Pancreas (tissue), 10 donors: ENCODE measurements at regions not wholly inside any gene's neighbourhood (a gene's known extent, or its start where the extent isn't known, plus 50 kb on each side); places are given as distances from the start of the nearest gene placed in this dataset.
"Not testable (repeated sequence)": the region's sequence is repeated elsewhere in the genome, so short reads cannot be mapped to it uniquely, and the experiment has no call there.

Experiments
- ATAC-seq, 4 donors: fragments of 200-7000 bp; cut with Tn5 transposase; one replicate each; pipeline versions ENCODE4 v1.8.0 to v1.9.1; 2020; ENCODE audit warnings: mild to moderate bottlenecking in 4 of 4, moderate library complexity in 4 of 4
- DNase-seq, 6 donors: peaks; one replicate each; pipeline ENCODE4 v3.0.0-alpha.2; 2020
- FAIRE-seq: peaks from 2 replicates; lab custom pipeline; 2012; peaks lifted over from hg19 to GRCh38; lab: Jason Lieb, UNC
- H3K27ac ChIP-seq, 4 donors: fragments of 200-600 bp; sonication (generic); 1 replicate in 3 of 4; 2 replicates in 1 of 4; pipeline versions ENCODE4 v1.5.0 to v1.8.0; 2020
- H3K27me3 ChIP-seq, 4 donors: fragments of 200-600 bp; one replicate each; pipeline ENCODE4 v1.8.0; 2021
- H3K36me3 ChIP-seq, 3 donors: fragments of 200-600 bp; sonication (generic) in 1 of 3; one replicate each; pipeline versions ENCODE4 v1.5.0 to v1.8.0; 2020 to 2021
- H3K4me1 ChIP-seq, 3 donors: fragments of 200-600 bp; one replicate each; pipeline ENCODE4 v1.8.0; 2021
- H3K4me3 ChIP-seq, 4 donors: fragments of 200-600 bp; sonication (generic) in 2 of 4; one replicate each; pipeline versions ENCODE4 v1.5.0 to v1.8.0; 2020 to 2021
- H3K9me3 ChIP-seq, 4 donors: fragments of 200-600 bp; one replicate each; pipeline ENCODE4 v1.8.0; 2021
- WGBS, 2 donors: extraction: QIAGEN DNeasy Blood & Tissue Kit; methylation state at CpG; one replicate each; pipeline ENCODE4 v1.1.7; 2013; 5-methylcytosine and 5-hydroxymethylcytosine counted together
- intact Hi-C, 3 donors: fragments of 100-400 bp; cut with DNase I; formaldehyde crosslinking; loops; one replicate each; pipeline versions ENCODE4 v1.11.1 to v1.14.2; 2022
- TF ChIP-seq, protein P1 (sequence below), 4 donors: fragments of 200-600 bp; sonication (generic) in 3 of 4; IDR thresholded peaks; one replicate each; pipeline versions ENCODE4 v1.5.0 to v1.8.0; 2021; ENCODE audit warnings: antibody characterized with exemption in 4 of 4
- donor health status: healthy with polysubstance abuse.
- donor health status: DM: no; HTN: no; CAD: no; lungs with moderate emphysema.
- donor health status: DM: no; HTN: no; CAD: no.
- donor health status: control.
- donor health status: control.
- donor health status: Bipolar disorder and iron deficiency.
- donor health status: DM: yes; HTN: yes; CAD: no.
- donor health status: DM: no; HTN: no; CAD: no.
- donor health status: DM: no; HTN: no; CAD: no.
- donor health status: DM: yes; HTN: yes; CAD: no.

DNA sequence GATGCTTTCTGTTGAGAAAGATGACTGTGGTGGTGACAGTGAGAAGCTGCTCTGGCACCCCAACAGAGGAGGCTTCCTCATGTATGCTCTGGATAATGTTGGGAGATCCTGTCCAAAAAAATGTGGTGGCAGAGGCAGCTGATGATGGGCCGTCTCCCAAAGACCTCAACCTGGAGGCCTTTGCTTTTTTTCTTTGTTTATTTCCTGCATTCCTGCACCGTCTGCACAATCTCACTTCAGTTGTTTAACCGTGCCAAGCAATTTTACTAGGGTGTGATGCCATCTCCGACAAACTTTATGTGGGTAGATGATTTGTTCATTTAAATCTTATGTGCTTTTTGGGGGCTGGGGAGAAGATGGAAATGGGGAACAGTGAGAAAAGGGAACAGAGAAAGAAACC, 62.2 kb upstream of the IGFBP5 start:
- FAIRE-seq = no peak
- intact Hi-C loops = no loop called here
- TF ChIP-seq, protein P1, sequence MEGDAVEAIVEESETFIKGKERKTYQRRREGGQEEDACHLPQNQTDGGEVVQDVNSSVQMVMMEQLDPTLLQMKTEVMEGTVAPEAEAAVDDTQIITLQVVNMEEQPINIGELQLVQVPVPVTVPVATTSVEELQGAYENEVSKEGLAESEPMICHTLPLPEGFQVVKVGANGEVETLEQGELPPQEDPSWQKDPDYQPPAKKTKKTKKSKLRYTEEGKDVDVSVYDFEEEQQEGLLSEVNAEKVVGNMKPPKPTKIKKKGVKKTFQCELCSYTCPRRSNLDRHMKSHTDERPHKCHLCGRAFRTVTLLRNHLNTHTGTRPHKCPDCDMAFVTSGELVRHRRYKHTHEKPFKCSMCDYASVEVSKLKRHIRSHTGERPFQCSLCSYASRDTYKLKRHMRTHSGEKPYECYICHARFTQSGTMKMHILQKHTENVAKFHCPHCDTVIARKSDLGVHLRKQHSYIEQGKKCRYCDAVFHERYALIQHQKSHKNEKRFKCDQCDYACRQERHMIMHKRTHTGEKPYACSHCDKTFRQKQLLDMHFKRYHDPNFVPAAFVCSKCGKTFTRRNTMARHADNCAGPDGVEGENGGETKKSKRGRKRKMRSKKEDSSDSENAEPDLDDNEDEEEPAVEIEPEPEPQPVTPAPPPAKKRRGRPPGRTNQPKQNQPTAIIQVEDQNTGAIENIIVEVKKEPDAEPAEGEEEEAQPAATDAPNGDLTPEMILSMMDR (IDR thresholded peaks at IDR 0.05) = no peak
- DNase-seq = no peak
- WGBS, 2 donors = 41 to 55% methylated on average over 4 of the region's 4 CpGs
- Histone ChIP-seq H3K4me3 (no peak overlapping the region), H3K36me3 (no peaks in the 10 kb centered on the region), H3K9me3 (no peaks in the 10 kb centered on the region), H3K27me3 (no peaks in the 10 kb centered on the region), H3K4me1 (no peaks in the 10 kb centered on the region), H3K27ac (no peak overlapping the region)
- no peak for ATAC-seq

DNA sequence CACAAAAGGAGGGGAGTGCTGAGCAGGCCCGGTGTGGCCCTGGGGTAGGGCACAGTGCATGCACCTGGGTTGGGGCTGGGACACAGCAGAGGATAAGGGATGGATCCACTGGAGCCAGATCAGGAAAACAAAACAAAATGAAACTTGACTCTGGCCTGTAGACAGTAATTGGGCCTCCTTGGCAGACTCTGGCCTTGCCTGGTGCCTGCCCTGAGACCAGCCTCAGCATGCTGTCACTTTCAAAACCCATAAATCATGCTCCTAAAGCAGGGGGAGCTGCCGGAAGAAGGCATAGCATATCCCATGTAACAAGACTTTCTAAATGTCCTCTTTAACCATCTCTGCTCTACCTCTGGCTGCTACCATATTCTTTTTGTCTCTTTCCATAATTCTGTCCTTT, 61.1 kb upstream of the IGFBP5 start:
- ATAC-seq = no peak
- FAIRE-seq = no peak

DNA sequence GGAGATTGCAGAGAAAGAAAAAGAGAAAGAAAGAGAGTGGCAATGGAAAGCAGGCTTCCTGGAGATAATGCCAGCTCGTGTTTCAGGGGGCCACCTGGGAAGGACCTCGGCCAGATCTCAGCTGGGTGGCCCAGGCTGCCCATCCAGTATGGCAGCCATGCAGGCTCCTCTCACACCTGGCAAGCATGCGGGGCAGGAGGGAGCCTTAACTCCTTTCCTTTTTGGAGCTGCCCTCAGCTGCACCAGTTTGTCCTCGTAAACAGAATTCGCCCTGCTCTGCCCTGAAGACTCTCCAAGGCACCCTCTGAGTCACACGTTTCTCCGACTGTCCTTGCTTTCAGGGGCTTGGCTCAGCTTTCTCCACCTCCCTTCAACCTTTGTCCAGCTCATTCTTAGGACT, 59.5 kb upstream of the IGFBP5 start:
- 70 to 72% methylated on average over 7 of the region's 7 CpGs for WGBS, 2 donors
- TF ChIP-seq, protein P1 (IDR thresholded peaks at IDR 0.05) = no peak
- Histone ChIP-seq H3K27me3 (no peaks in the 10 kb centered on the region), H3K9me3 (no peaks in the 10 kb centered on the region), H3K4me1 (no peaks in the 10 kb centered on the region), H3K27ac (no peak overlapping the region), H3K4me3 (no peak overlapping the region), H3K36me3 (no peaks in the 10 kb centered on the region)
- DNase-seq (no peak), ATAC-seq (no peak), FAIRE-seq (no peak)
- intact Hi-C loops = no loop called here

More for the DNA sequence above, 61.1 kb upstream of the IGFBP5 start:
- Histone ChIP-seq H3K27me3 (no peaks in the 10 kb centered on the region), H3K27ac (no peak overlapping the region), H3K36me3 (no peaks in the 10 kb centered on the region), H3K9me3 (no peaks in the 10 kb centered on the region), H3K4me1 (no peaks in the 10 kb centered on the region), H3K4me3 (no peak overlapping the region)
- DNase-seq = no peak
- intact Hi-C loops = no loop called here
- TF ChIP-seq, protein P1 (IDR thresholded peaks at IDR 0.05) = no peak
- WGBS, 2 donors = 85 to 95% methylated on average over 2 of the region's 2 CpGs

GRCh38 chr2:216754336-216754735, 59.0 kb upstream of the IGFBP5 start:
- intact Hi-C loops = no loop called here
- Histone ChIP-seq H3K4me3 (no peak overlapping the region), H3K36me3 (no peaks in the 10 kb centered on the region), H3K27me3 (no peaks in the 10 kb centered on the region), H3K27ac (no peak overlapping the region), H3K4me1 (no peaks in the 10 kb centered on the region), H3K9me3 (no peaks in the 10 kb centered on the region)
- DNase-seq (no peak), ATAC-seq (no peak), FAIRE-seq (no peak)
- TF ChIP-seq, protein P1 (IDR thresholded peaks at IDR 0.05) = no peak
- WGBS, 2 donors = 65 to 87% methylated on average over 3 of the region's 3 CpGs

DNA sequence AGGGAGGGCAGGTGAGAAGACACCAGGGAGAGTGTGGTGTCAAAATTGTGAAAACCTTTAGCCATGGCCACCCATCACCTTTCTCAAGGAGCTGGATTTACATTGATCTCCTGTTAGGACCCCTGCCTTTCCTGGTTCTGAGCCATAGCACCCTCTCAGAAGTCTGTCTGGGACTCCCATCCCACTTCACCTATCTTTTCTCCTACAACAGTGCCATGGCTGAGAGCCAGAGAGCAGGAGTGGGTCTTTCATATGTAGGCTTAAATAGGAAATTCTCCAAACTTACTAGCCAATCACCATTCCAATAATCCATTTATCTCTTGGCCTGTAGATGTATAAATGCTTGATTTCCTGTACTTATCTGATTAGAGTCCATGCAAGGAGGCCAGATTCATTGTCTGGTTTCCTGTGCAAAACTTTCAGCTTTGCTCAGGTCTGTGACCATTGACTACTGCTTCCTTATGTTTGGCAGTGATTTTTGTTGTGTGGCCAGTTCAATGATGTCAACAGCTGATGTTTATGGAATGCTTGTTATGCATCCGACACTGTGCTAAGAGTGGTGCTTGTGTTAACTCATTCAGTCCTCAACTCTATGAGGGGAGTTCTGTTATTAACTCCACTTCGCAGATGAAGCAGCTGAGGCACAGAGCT, 57.6 kb upstream of the IGFBP5 start:
- ATAC-seq (no peak), FAIRE-seq (no peak)

DNA sequence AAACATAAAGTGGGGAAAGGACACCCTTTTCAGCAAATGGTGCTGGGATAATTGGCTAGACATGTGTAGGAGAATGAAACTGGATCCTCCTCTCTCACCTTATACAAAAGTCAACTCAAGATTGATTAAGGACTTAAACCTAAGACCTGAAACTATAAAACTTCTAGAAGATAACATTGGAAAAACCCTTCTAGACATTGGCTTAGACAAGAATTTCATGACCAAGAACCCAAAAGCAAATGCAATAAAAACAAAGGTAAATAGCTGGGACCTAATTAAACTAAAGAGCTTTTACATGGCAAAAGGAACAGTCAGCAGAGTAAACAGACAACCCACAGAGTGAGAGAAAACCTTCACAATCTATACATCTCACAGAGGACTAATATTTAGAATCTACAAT, 55.4 kb upstream of the IGFBP5 start:
- H3K4me3 ChIP-seq, H3K36me3 ChIP-seq, H3K27ac ChIP-seq, ATAC-seq, FAIRE-seq, intact Hi-C loops, H3K4me1 ChIP-seq, H3K27me3 ChIP-seq, H3K9me3 ChIP-seq, DNase-seq: not testable (repeated sequence)

More for the DNA sequence above, 57.6 kb upstream of the IGFBP5 start:
- TF ChIP-seq, protein P1 (IDR thresholded peaks at IDR 0.05) = no peak
- no peak for DNase-seq
- 55 to 58% methylated on average over 2 of the region's 2 CpGs for WGBS, 2 donors
- Histone ChIP-seq H3K27ac (no peak overlapping the region), H3K4me1 (no peaks in the 10 kb centered on the region), H3K4me3 (no peak overlapping the region), H3K36me3 (no peaks in the 10 kb centered on the region), H3K9me3 (no peaks in the 10 kb centered on the region), H3K27me3 (no peaks in the 10 kb centered on the region)
- intact Hi-C loops = no loop called here

GRCh38 chr2:216746268-216746667, 50.9 kb upstream of the IGFBP5 start:
- intact Hi-C loops, H3K36me3 ChIP-seq, H3K9me3 ChIP-seq, ATAC-seq, H3K4me1 ChIP-seq, H3K4me3 ChIP-seq, DNase-seq, H3K27ac ChIP-seq, FAIRE-seq, H3K27me3 ChIP-seq: not testable (repeated sequence)
- WGBS, 2 donors = 89% methylated on average over 5 of the region's 5 CpGs
